Mucosa of gallbladder (tissue), 1 donor: ENCODE measurements at regions not wholly inside any gene's neighbourhood (a gene's known extent, or its start where the extent isn't known, plus 50 kb on each side); places are given as distances from the start of the nearest gene placed in this dataset.

Experiments used
- DNase-seq: peaks from one replicate; pipeline ENCODE4 v3.0.0-alpha.2; 2020; ENCODE audit warnings: low spot score
- donor health status: DM: no; HTN: no; CAD: no.

GRCh38 chr6:23011615-23012014 lies 442.2 kb downstream of the HDGFL1 start:
- DNase-seq = no peak

- no peak for DNase-seq
Measured at GRCh38 chr6:23013776-23014175, 444.4 kb downstream of the HDGFL1 start.

- DNase-seq = no peak
Measured at GRCh38 chr6:23016696-23017095, 447.3 kb downstream of the HDGFL1 start.

- no peak for DNase-seq
Measured at GRCh38 chr6:23021487-23021886, 452.1 kb downstream of the HDGFL1 start.

GRCh38 chr6:23027281-23027680 lies 457.9 kb downstream of the HDGFL1 start:
- no peak for DNase-seq

- no peak for DNase-seq
Measured at GRCh38 chr6:23031986-23032385, 462.6 kb downstream of the HDGFL1 start.

- DNase-seq = no peak
Measured at GRCh38 chr6:23034926-23035325, 465.6 kb downstream of the HDGFL1 start.

- no peak for DNase-seq
Measured at GRCh38 chr6:23036406-23036983, 467.1 kb downstream of the HDGFL1 start.

GRCh38 chr6:23040899-23041298 lies 471.5 kb downstream of the HDGFL1 start:
- no peak for DNase-seq

GRCh38 chr6:23045280-23045679 lies 475.9 kb downstream of the HDGFL1 start:
- no peak for DNase-seq

- DNase-seq = no peak
Measured at GRCh38 chr6:23055523-23055922, 486.2 kb downstream of the HDGFL1 start.

- no peak for DNase-seq
Measured at GRCh38 chr6:23073821-23074220, 504.5 kb downstream of the HDGFL1 start.

GRCh38 chr6:23077772-23078171 lies 508.4 kb downstream of the HDGFL1 start:
- DNase-seq = no peak

GRCh38 chr6:23081701-23082100 lies 512.3 kb downstream of the HDGFL1 start:
- no peak for DNase-seq

GRCh38 chr6:23086100-23086499 lies 516.7 kb downstream of the HDGFL1 start:
- no peak for DNase-seq

- no peak for DNase-seq
Measured at GRCh38 chr6:23087471-23087870, 518.1 kb downstream of the HDGFL1 start.

GRCh38 chr6:23088761-23089160 lies 519.4 kb downstream of the HDGFL1 start:
- DNase-seq = no peak

- no peak for DNase-seq
Measured at GRCh38 chr6:23089981-23090380, 520.6 kb downstream of the HDGFL1 start.

GRCh38 chr6:23091795-23092194 lies 522.4 kb downstream of the HDGFL1 start:
- no peak for DNase-seq

GRCh38 chr6:23096876-23097275 lies 527.5 kb downstream of the HDGFL1 start:
- no peak for DNase-seq

GRCh38 chr6:23097566-23097965 lies 528.2 kb downstream of the HDGFL1 start:
- DNase-seq = no peak

GRCh38 chr6:23106951-23107350 lies 537.6 kb downstream of the HDGFL1 start:
- no peak for DNase-seq

- DNase-seq = no peak
Measured at GRCh38 chr6:23111984-23112383, 542.6 kb downstream of the HDGFL1 start.

- no peak for DNase-seq
Measured at GRCh38 chr6:23114812-23115504, 545.6 kb downstream of the HDGFL1 start.
